ENCODE measurements at regions not wholly inside any gene's neighbourhood (a gene's known extent, or its start where the extent isn't known, plus 50 kb on each side); places are given as distances from the start of the nearest gene placed in this dataset.

GRCh38 chr2:234687718-234688475 is 191.0 kb upstream of the ARL4C start:
- Histone ChIP-seq H3K9me2 (ENCODE audit: insufficient read depth, low read length) (no peaks in the 10 kb centered on the region), H3K27ac (ENCODE audit: low read length) (no peak overlapping the region), H3K27me3 (ENCODE audit: insufficient read depth, low read depth, low read length) (no peaks in the 10 kb centered on the region), H3K36me3 (ENCODE audit: insufficient read depth, low read length) (no peaks in the 10 kb centered on the region), H3K9ac (ENCODE audit: low read length) (no peak overlapping the region), H2AFZ (ENCODE audit: low read depth, low read length) (no peak overlapping the region), H4K20me1 (ENCODE audit: insufficient read depth) (no peaks in the 10 kb centered on the region), H3K9me3 (ENCODE audit: low read length) (no peaks in the 10 kb centered on the region), H3K79me2 (replicated peaks; ENCODE audit: insufficient read depth, low read length) (no peaks in the 10 kb centered on the region), H3K4me3 (ENCODE audit: low read length) (no peak overlapping the region), H3F3A (ENCODE audit: insufficient read depth, low read length, poor library complexity, severe bottlenecking) (no peaks in the 10 kb centered on the region), H3K4me2 (ENCODE audit: low read length) (no peak overlapping the region)
- TF ChIP-seq EP300 (conservative IDR thresholded peaks at IDR 0.05; ENCODE audit: poor library complexity, severe bottlenecking) (no peak), POLR2AphosphoS5 (IDR thresholded peaks at IDR 0.05) (no peak)

DNA sequence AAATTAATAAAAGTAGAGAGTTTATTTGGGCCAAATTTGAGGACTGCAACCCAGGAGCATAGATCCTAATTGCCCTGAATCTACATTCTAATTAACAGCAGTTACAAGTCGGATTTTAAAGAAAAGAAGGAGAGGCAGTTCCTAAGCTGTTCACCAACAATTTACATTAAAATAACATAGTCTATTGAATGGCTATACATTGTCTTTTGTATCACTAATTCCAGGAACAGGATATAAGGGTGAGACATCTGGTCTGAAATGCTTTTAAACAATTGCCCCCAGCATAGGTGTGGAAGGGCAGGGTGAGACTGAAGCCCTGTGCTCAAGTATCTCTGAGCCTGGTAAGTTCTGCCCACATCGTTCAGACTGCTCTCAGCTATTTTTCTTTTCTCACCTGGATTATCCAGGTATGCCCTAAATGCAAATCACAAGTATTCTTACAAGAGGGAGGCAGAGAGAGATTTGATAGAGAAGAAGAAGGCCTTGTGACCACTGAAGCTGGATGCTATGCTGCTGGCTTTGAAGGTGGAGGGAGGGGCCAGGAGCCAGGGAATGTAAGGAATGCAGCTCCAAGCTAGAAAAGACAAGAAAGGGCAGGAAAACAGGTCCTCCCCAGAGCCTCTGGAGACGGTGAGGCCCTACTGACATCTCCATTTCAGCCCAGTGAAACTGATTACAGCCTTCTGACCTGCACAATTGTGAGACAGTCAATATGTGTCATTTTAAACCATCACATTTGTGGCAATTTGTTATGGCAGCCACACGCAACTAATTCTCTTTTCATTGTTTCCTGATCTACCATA is 189.4 kb upstream of the ARL4C start:
- H4K20me1 ChIP-seq (ENCODE audit: insufficient read depth): no peaks in the 10 kb centered on the region
- no peaks in the 10 kb centered on the region for H3K27me3 ChIP-seq (ENCODE audit: insufficient read depth, low read depth, low read length)
- H3K4me2 ChIP-seq (ENCODE audit: low read length): no peak overlapping the region
- no peaks in the 10 kb centered on the region for H3K79me2 ChIP-seq (replicated peaks; ENCODE audit: insufficient read depth, low read length)
- H3K4me3 ChIP-seq (ENCODE audit: low read length): no peak overlapping the region
- no peaks in the 10 kb centered on the region for H3F3A ChIP-seq (ENCODE audit: insufficient read depth, low read length, poor library complexity, severe bottlenecking)
- no peak overlapping the region for H2AFZ ChIP-seq (ENCODE audit: low read depth, low read length)
- H3K9me2 ChIP-seq (ENCODE audit: insufficient read depth, low read length): no peaks in the 10 kb centered on the region
- no peaks in the 10 kb centered on the region for H3K36me3 ChIP-seq (ENCODE audit: insufficient read depth, low read length)
- TF ChIP-seq SMC3 (conservative IDR thresholded peaks at IDR 0.05; ENCODE audit: poor library complexity) (no peak), POLR2AphosphoS5 (IDR thresholded peaks at IDR 0.05) (peak; percentile 60), TAF1 (IDR thresholded peaks at IDR 0.05; ENCODE audit: low read depth) (no peak)
- peak overlapping the region; percentile 0 for H3K27ac ChIP-seq (ENCODE audit: low read length)
- H3K9ac ChIP-seq (ENCODE audit: low read length): no peak overlapping the region
- no peaks in the 10 kb centered on the region for H3K9me3 ChIP-seq (ENCODE audit: low read length)

DNA sequence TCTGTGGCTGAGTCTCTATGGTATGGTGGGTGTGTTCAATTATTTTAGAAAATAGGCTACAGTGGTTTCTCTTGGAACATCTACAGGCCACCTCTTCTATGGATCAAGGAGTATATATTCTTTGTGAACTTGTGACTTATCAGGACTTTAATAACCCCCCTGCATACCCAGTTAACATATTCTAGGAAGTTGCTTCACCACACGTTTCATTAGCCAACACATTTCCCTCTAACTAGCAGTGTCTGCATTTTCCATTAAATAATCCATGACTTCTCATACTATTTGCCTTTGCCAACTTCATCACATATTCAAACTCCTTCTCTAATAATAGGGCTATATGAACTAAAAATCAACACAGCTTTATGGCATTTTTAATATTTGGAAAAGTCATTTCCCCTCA is 187.6 kb upstream of the ARL4C start:
- Histone ChIP-seq H3K79me2 (replicated peaks; ENCODE audit: insufficient read depth, low read length) (no peaks in the 10 kb centered on the region), H3K9ac (ENCODE audit: low read length) (no peak overlapping the region), H3K4me2 (ENCODE audit: low read length) (no peak overlapping the region), H3K9me2 (ENCODE audit: insufficient read depth, low read length) (no peaks in the 10 kb centered on the region), H3K4me3 (ENCODE audit: low read length) (no peak overlapping the region), H2AFZ (ENCODE audit: low read depth, low read length) (no peak overlapping the region), H3K9me3 (ENCODE audit: low read length) (no peaks in the 10 kb centered on the region), H3K27ac (ENCODE audit: low read length) (no peak overlapping the region), H3F3A (ENCODE audit: insufficient read depth, low read length, poor library complexity, severe bottlenecking) (no peaks in the 10 kb centered on the region), H3K36me3 (ENCODE audit: insufficient read depth, low read length) (no peaks in the 10 kb centered on the region), H4K20me1 (ENCODE audit: insufficient read depth) (no peaks in the 10 kb centered on the region), H3K27me3 (ENCODE audit: insufficient read depth, low read depth, low read length) (no peaks in the 10 kb centered on the region)
- no peak for TF ChIP-seq EP300 (conservative IDR thresholded peaks at IDR 0.05; ENCODE audit: poor library complexity, severe bottlenecking)
- TF ChIP-seq TAF1 (IDR thresholded peaks at IDR 0.05; ENCODE audit: low read depth): no peak
- TF ChIP-seq MXI1 (conservative IDR thresholded peaks at IDR 0.05; ENCODE audit: poor library complexity, severe bottlenecking): no peak
- no peak for TF ChIP-seq CTCF (IDR thresholded peaks at IDR 0.05; ENCODE audit: poor library complexity, severe bottlenecking)
- no peak for TF ChIP-seq SMC3 (conservative IDR thresholded peaks at IDR 0.05; ENCODE audit: poor library complexity)
- no peak for TF ChIP-seq RAD21 (conservative IDR thresholded peaks at IDR 0.05)
- no peak for TF ChIP-seq EZH2 (IDR thresholded peaks at IDR 0.05; ENCODE audit: borderline replicate concordance, insufficient read depth, low read length, poor library complexity, severe bottlenecking)
- TF ChIP-seq REST (IDR thresholded peaks at IDR 0.05; ENCODE audit: borderline replicate concordance): no peak
- TF ChIP-seq POLR2AphosphoS5 (IDR thresholded peaks at IDR 0.05): no peak
